Activated gamma-delta T cell treated with anti-CD3 and anti-CD28 coated beads, Interleukin-2, amount 50 U/mL, for 16 hours (primary cell): ENCODE measurements at regions not wholly inside any gene's neighbourhood (a gene's known extent, or its start where the extent isn't known, plus 50 kb on each side); places are given as distances from the start of the nearest gene placed in this dataset.

Experiments
- DNase-seq: peaks from one replicate; pipeline ENCODE4 v3.0.0-alpha.2; 2020; ENCODE audit warnings: low read depth

- DNase-seq, result no peak
Measured at GRCh38 chr10:130623680-130624267, 487.6 kb downstream of the GLRX3 start.

- no peak for DNase-seq
Measured at GRCh38 chr10:130627346-130628045, 491.3 kb downstream of the GLRX3 start.

- no peak for DNase-seq
Measured at GRCh38 chr10:130630135-130630534, 493.9 kb downstream of the GLRX3 start.

GRCh38 chr10:130631142-130632096 is 495.2 kb downstream of the GLRX3 start:
- DNase-seq, result no peak

- DNase-seq, result no peak
Measured at GRCh38 chr10:130634816-130635215, 498.6 kb downstream of the GLRX3 start.

GRCh38 chr10:130635528-130635927 is 499.3 kb downstream of the GLRX3 start:
- no peak for DNase-seq

GRCh38 chr10:130636313-130636930 is 500.2 kb downstream of the GLRX3 start:
- DNase-seq, result no peak

GRCh38 chr10:130637089-130637676 is 501.0 kb downstream of the GLRX3 start:
- no peak for DNase-seq

- no peak for DNase-seq
Measured at GRCh38 chr10:130638991-130639390, 502.8 kb downstream of the GLRX3 start.

GRCh38 chr10:130642926-130643325 is 506.7 kb downstream of the GLRX3 start:
- no peak for DNase-seq

GRCh38 chr10:130647341-130647740 is 511.1 kb downstream of the GLRX3 start:
- DNase-seq, result no peak

GRCh38 chr10:130648807-130649206 is 512.6 kb downstream of the GLRX3 start:
- no peak for DNase-seq

- no peak for DNase-seq
Measured at GRCh38 chr10:130652544-130652943, 516.4 kb downstream of the GLRX3 start.

- no peak for DNase-seq
Measured at GRCh38 chr10:130652964-130653578, 516.9 kb downstream of the GLRX3 start.

GRCh38 chr10:130654726-130655125 is 518.5 kb downstream of the GLRX3 start:
- no peak for DNase-seq

- DNase-seq, result no peak
Measured at GRCh38 chr10:130655313-130656186, 519.4 kb downstream of the GLRX3 start.

GRCh38 chr10:130656187-130656575 is 520.0 kb downstream of the GLRX3 start:
- no peak for DNase-seq

GRCh38 chr10:130656582-130657133 is 520.5 kb downstream of the GLRX3 start:
- DNase-seq, result no peak

- no peak for DNase-seq
Measured at GRCh38 chr10:130658687-130659290, 522.6 kb downstream of the GLRX3 start.

- no peak for DNase-seq
Measured at GRCh38 chr10:130659528-130659927, 523.3 kb downstream of the GLRX3 start.
